ENCODE measurements at regions not wholly inside any gene's neighbourhood (a gene's known extent, or its start where the extent isn't known, plus 50 kb on each side); places are given as distances from the start of the nearest gene placed in this dataset.
"Not testable (repeated sequence)": the region's sequence is repeated elsewhere in the genome, so short reads cannot be mapped to it uniquely, and the experiment has no call there.

DNA sequence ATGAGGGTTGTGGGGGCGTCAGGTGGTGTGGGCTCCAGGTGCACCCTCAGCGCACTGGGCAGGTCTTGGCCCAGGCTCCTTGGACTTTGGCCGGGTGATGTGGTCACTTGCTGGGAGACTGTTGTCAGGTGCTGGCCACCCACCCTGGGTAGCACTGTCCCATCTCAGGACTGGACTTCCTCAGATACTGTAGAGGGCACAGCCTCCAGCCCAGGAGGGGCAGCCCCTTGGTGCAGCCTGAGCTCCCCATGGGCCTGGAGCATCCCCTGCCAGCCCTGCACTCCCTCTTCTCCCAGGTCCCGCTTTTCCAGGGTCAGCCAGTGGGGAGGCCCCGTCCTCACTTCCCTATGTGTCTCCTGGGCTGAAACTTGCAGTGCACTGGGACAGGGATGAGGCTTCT lies 592.3 kb downstream of the CWH43 start:
- TF ChIP-seq, protein P1, sequence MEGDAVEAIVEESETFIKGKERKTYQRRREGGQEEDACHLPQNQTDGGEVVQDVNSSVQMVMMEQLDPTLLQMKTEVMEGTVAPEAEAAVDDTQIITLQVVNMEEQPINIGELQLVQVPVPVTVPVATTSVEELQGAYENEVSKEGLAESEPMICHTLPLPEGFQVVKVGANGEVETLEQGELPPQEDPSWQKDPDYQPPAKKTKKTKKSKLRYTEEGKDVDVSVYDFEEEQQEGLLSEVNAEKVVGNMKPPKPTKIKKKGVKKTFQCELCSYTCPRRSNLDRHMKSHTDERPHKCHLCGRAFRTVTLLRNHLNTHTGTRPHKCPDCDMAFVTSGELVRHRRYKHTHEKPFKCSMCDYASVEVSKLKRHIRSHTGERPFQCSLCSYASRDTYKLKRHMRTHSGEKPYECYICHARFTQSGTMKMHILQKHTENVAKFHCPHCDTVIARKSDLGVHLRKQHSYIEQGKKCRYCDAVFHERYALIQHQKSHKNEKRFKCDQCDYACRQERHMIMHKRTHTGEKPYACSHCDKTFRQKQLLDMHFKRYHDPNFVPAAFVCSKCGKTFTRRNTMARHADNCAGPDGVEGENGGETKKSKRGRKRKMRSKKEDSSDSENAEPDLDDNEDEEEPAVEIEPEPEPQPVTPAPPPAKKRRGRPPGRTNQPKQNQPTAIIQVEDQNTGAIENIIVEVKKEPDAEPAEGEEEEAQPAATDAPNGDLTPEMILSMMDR (IDR thresholded peaks at IDR 0.05) = not testable (repeated sequence)
- TF ChIP-seq, protein P2, sequence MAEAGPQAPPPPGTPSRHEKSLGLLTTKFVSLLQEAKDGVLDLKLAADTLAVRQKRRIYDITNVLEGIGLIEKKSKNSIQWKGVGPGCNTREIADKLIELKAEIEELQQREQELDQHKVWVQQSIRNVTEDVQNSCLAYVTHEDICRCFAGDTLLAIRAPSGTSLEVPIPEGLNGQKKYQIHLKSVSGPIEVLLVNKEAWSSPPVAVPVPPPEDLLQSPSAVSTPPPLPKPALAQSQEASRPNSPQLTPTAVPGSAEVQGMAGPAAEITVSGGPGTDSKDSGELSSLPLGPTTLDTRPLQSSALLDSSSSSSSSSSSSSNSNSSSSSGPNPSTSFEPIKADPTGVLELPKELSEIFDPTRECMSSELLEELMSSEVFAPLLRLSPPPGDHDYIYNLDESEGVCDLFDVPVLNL (CRISPR knock-in tag; IDR thresholded peaks at IDR 0.05; ENCODE audit: borderline replicate concordance, low read depth) = not testable (repeated sequence)
- TF ChIP-seq, protein P3, sequence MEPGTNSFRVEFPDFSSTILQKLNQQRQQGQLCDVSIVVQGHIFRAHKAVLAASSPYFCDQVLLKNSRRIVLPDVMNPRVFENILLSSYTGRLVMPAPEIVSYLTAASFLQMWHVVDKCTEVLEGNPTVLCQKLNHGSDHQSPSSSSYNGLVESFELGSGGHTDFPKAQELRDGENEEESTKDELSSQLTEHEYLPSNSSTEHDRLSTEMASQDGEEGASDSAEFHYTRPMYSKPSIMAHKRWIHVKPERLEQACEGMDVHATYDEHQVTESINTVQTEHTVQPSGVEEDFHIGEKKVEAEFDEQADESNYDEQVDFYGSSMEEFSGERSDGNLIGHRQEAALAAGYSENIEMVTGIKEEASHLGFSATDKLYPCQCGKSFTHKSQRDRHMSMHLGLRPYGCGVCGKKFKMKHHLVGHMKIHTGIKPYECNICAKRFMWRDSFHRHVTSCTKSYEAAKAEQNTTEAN (CRISPR knock-in tag; IDR thresholded peaks at IDR 0.05) = not testable (repeated sequence)
- TF ChIP-seq, protein P4, sequence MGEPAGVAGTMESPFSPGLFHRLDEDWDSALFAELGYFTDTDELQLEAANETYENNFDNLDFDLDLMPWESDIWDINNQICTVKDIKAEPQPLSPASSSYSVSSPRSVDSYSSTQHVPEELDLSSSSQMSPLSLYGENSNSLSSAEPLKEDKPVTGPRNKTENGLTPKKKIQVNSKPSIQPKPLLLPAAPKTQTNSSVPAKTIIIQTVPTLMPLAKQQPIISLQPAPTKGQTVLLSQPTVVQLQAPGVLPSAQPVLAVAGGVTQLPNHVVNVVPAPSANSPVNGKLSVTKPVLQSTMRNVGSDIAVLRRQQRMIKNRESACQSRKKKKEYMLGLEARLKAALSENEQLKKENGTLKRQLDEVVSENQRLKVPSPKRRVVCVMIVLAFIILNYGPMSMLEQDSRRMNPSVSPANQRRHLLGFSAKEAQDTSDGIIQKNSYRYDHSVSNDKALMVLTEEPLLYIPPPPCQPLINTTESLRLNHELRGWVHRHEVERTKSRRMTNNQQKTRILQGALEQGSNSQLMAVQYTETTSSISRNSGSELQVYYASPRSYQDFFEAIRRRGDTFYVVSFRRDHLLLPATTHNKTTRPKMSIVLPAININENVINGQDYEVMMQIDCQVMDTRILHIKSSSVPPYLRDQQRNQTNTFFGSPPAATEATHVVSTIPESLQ (CRISPR knock-in tag; IDR thresholded peaks at IDR 0.05) = not testable (repeated sequence)
- TF ChIP-seq, protein P5, sequence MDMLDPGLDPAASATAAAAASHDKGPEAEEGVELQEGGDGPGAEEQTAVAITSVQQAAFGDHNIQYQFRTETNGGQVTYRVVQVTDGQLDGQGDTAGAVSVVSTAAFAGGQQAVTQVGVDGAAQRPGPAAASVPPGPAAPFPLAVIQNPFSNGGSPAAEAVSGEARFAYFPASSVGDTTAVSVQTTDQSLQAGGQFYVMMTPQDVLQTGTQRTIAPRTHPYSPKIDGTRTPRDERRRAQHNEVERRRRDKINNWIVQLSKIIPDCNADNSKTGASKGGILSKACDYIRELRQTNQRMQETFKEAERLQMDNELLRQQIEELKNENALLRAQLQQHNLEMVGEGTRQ (CRISPR knock-in tag; IDR thresholded peaks at IDR 0.05) = not testable (repeated sequence)
- TF ChIP-seq, protein P6, sequence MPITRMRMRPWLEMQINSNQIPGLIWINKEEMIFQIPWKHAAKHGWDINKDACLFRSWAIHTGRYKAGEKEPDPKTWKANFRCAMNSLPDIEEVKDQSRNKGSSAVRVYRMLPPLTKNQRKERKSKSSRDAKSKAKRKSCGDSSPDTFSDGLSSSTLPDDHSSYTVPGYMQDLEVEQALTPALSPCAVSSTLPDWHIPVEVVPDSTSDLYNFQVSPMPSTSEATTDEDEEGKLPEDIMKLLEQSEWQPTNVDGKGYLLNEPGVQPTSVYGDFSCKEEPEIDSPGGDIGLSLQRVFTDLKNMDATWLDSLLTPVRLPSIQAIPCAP (CRISPR knock-in tag; IDR thresholded peaks at IDR 0.05) = not testable (repeated sequence)
- TF ChIP-seq, protein P7, sequence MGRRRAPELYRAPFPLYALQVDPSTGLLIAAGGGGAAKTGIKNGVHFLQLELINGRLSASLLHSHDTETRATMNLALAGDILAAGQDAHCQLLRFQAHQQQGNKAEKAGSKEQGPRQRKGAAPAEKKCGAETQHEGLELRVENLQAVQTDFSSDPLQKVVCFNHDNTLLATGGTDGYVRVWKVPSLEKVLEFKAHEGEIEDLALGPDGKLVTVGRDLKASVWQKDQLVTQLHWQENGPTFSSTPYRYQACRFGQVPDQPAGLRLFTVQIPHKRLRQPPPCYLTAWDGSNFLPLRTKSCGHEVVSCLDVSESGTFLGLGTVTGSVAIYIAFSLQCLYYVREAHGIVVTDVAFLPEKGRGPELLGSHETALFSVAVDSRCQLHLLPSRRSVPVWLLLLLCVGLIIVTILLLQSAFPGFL (CRISPR knock-in tag; IDR thresholded peaks at IDR 0.05; ENCODE audit: borderline replicate concordance) = not testable (repeated sequence)
